Neural progenitor cell (in vitro differentiated cells): ENCODE measurements at regions not wholly inside any gene's neighbourhood (a gene's known extent, or its start where the extent isn't known, plus 50 kb on each side); places are given as distances from the start of the nearest gene placed in this dataset.
"Not testable (repeated sequence)": the region's sequence is repeated elsewhere in the genome, so short reads cannot be mapped to it uniquely, and the experiment has no call there.

Experiments
- EZH2 ChIP-seq: fragments of 200-600 bp; sonication (generic); IDR thresholded peaks from 2 replicates; pipeline ENCODE4 v1.6.1; 2017; ENCODE audit warnings: antibody characterized with exemption, mild to moderate bottlenecking, moderate library complexity
- EZH2phosphoT487 ChIP-seq: fragments of 200-600 bp; sonication (generic); IDR thresholded peaks from 2 replicates; pipeline ENCODE4 v1.6.1; 2017; ENCODE audit warnings: antibody characterized with exemption
- TF ChIP-seq, protein P1 (sequence below): fragments of 200-600 bp; sonication (generic); IDR thresholded peaks from 2 replicates; pipeline ENCODE4 v1.5.1; 2017; ENCODE audit warnings: antibody characterized with exemption, mild to moderate bottlenecking

DNA sequence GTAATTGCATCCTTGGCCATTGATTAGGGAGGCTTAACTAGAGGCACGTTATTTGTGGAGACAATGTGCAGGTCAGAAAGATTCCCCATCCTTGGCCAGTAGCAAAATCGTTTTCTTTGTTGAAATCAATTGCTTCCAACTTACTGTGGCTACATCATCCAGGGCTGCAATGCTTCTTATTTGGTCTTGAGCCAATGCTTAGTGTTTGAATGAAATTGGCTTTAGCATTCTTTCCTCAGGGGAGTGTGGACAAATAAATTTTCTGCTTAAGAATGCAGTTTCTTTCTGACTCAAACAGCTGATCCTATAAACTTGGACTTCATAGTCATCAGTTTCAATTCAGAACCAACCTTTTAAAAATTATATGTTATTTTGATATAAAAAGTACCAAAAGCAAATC lies 95.6 kb downstream of the ARHGAP11B start:
- TF ChIP-seq, protein P1, sequence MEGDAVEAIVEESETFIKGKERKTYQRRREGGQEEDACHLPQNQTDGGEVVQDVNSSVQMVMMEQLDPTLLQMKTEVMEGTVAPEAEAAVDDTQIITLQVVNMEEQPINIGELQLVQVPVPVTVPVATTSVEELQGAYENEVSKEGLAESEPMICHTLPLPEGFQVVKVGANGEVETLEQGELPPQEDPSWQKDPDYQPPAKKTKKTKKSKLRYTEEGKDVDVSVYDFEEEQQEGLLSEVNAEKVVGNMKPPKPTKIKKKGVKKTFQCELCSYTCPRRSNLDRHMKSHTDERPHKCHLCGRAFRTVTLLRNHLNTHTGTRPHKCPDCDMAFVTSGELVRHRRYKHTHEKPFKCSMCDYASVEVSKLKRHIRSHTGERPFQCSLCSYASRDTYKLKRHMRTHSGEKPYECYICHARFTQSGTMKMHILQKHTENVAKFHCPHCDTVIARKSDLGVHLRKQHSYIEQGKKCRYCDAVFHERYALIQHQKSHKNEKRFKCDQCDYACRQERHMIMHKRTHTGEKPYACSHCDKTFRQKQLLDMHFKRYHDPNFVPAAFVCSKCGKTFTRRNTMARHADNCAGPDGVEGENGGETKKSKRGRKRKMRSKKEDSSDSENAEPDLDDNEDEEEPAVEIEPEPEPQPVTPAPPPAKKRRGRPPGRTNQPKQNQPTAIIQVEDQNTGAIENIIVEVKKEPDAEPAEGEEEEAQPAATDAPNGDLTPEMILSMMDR: not testable (repeated sequence)
- not testable (repeated sequence) for TF ChIP-seq EZH2phosphoT487, EZH2
